Peyer's patch (tissue), 4 donors: ENCODE measurements at regions not wholly inside any gene's neighbourhood (a gene's known extent, or its start where the extent isn't known, plus 50 kb on each side); places are given as distances from the start of the nearest gene placed in this dataset.

Source experiments
- POLR2A ChIP-seq, 2 donors: fragments of 450-650 bp; IDR thresholded peaks; one replicate each; pipeline ENCODE4 v1.5.1; 2017; ENCODE audit warnings: antibody characterized with exemption in 2 of 2, mild to moderate bottlenecking in 2 of 2, moderate library complexity in 2 of 2
- TF ChIP-seq, protein P1 (sequence below), 6 experiments: fragments of 450-650 bp in 4 of 6; fragments of 200-600 bp in 2 of 6; sonication (generic) in 1 of 6; IDR thresholded peaks; one replicate each; pipeline ENCODE4 v1.5.1; 2017 to 2019; ENCODE audit warnings: antibody characterized with exemption in 6 of 6, mild to moderate bottlenecking in 3 of 6, moderate library complexity in 1 of 6

DNA sequence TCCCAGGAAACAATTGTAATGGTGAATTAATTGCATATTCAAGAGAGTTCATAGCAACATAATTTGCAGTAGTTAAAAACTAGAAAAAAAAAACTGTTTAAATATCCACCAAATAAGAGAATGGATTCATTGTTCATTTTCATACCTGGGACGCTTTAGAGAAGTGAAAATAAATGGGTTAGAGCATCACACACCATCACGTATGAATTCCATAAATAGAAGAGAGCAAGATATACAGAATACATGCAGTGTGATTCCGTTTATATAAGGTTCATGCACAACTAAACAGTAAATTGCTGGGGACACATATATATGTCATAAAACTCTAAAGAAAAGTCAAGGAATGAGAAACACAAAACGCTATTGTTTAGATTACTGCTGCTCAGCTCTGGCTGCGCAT lies 577.0 kb upstream of the KCNMB2 start:
- TF ChIP-seq, protein P1, sequence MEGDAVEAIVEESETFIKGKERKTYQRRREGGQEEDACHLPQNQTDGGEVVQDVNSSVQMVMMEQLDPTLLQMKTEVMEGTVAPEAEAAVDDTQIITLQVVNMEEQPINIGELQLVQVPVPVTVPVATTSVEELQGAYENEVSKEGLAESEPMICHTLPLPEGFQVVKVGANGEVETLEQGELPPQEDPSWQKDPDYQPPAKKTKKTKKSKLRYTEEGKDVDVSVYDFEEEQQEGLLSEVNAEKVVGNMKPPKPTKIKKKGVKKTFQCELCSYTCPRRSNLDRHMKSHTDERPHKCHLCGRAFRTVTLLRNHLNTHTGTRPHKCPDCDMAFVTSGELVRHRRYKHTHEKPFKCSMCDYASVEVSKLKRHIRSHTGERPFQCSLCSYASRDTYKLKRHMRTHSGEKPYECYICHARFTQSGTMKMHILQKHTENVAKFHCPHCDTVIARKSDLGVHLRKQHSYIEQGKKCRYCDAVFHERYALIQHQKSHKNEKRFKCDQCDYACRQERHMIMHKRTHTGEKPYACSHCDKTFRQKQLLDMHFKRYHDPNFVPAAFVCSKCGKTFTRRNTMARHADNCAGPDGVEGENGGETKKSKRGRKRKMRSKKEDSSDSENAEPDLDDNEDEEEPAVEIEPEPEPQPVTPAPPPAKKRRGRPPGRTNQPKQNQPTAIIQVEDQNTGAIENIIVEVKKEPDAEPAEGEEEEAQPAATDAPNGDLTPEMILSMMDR (IDR thresholded peaks at IDR 0.05): no peak
- no peak for TF ChIP-seq POLR2A (IDR thresholded peaks at IDR 0.05)
